K562 (cell line): ENCODE measurements at regions not wholly inside any gene's neighbourhood (a gene's known extent, or its start where the extent isn't known, plus 50 kb on each side); places are given as distances from the start of the nearest gene placed in this dataset.

Source experiments
- ATAC-seq: fragments of 200-7000 bp; cut with Tn5 transposase; 3 replicates; pipeline ENCODE4 v1.9.1; 2020; ENCODE audit warnings: moderate library complexity
- BruUV-seq: library from RNA; stranded (reverse); fragments of 400-500 nt; replicated peaks from 2 replicates; lab custom pipeline; 2021; lab: Mats Ljungman, UMichigan
- CTCF ChIA-PET: fragments of 300-600 bp; formaldehyde crosslinking; extraction: SDS; loops from one replicate; lab custom pipeline; 2021; ENCODE audit warnings: low intra/inter-chr PET ratio; lab: Yijun Ruan, JAX
- POLR2A ChIA-PET: fragments of 300-600, 350-650 bp; sonication (Branson Sonifier 250); formaldehyde crosslinking; extraction: SDS; loops from one replicate; lab custom pipeline; 2021; ENCODE audit warnings: antibody characterized with exemption, inconsistent platforms; lab: Yijun Ruan, JAX
- DNase-seq, 4 experiments: peaks; one replicate each; pipeline versions ENCODE4 v3.0.0 to v3.0.0-alpha.2; 2011 to 2018; ENCODE audit warnings: low spot score in 3 of 4, mixed read lengths in 3 of 4; ENCODE audit errors: extremely low read depth in 1 of 4
- FAIRE-seq: peaks from 2 replicates; lab custom pipeline; 2011; peaks lifted over from hg19 to GRCh38; lab: Jason Lieb, UNC
- H2AFZ ChIP-seq: 2 replicates; pipeline ENCODE4 v1.6.0; 2011; ENCODE audit warnings: low read depth, low read length, control low read depth, inconsistent platforms
- H3K27ac ChIP-seq: fragments of 200-600 bp; 3 replicates; pipeline ENCODE4 v1.8.0; 2011; ENCODE audit warnings: low read depth, mild to moderate bottlenecking, control low read depth, inconsistent platforms, low read length, moderate library complexity, mixed read lengths; ENCODE audit errors: extremely low read depth
- H3K27me3 ChIP-seq, 2 experiments: fragments of 300-600 bp in 1 of 2; 2 replicates in 1 of 2; 3 replicates in 1 of 2; pipeline versions ENCODE4 v1.6.0 to v1.8.0; 2011; ENCODE audit warnings: inconsistent platforms in 2 of 2, low read length in 2 of 2, mild to moderate bottlenecking in 1 of 2, mixed read lengths in 1 of 2, moderate library complexity in 1 of 2; ENCODE audit not compliant: control insufficient read depth in 2 of 2, insufficient read depth in 2 of 2
- H3K36me3 ChIP-seq: fragments of 300-600 bp; 3 replicates; pipeline ENCODE4 v1.8.0; 2011; ENCODE audit warnings: mild to moderate bottlenecking, low read length, inconsistent platforms; ENCODE audit not compliant: control insufficient read depth, insufficient read depth
- H3K4me1 ChIP-seq, 2 experiments: fragments of 200-600 bp in 1 of 2; replicated peaks in 1 of 2; 2 replicates in 1 of 2; 3 replicates in 1 of 2; pipeline versions ENCODE4 v1.5.1 to v1.8.0; 2011; ENCODE audit warnings: inconsistent platforms in 2 of 2, low read length in 2 of 2, mild to moderate bottlenecking in 1 of 2, mixed read lengths in 1 of 2, moderate library complexity in 1 of 2; ENCODE audit not compliant: control insufficient read depth in 2 of 2, insufficient read depth in 2 of 2
- H3K4me2 ChIP-seq: 2 replicates; pipeline ENCODE4 v1.6.1; 2011; ENCODE audit warnings: low read length, control low read depth, inconsistent platforms, mixed read lengths; ENCODE audit not compliant: insufficient read depth
- H3K4me3 ChIP-seq: fragments of 200-600 bp; sonication (generic), shearing (Covaris generic); 2 replicates; pipeline ENCODE4 v1.5.1; 2016; ENCODE audit warnings: control low read depth, inconsistent platforms
- H3K79me2 ChIP-seq: fragments of 200-600 bp; 3 replicates; pipeline ENCODE4 v1.8.0; 2011; ENCODE audit warnings: low read length, inconsistent platforms; ENCODE audit not compliant: control insufficient read depth, insufficient read depth
- H3K9ac ChIP-seq, 2 experiments: 2 replicates each; pipeline versions ENCODE4 v1.6.0 to v1.6.1; 2011; ENCODE audit warnings: low read depth in 2 of 2, low read length in 2 of 2, control low read depth in 1 of 2, inconsistent platforms in 1 of 2, mild to moderate bottlenecking in 1 of 2, mixed read lengths in 1 of 2; ENCODE audit not compliant: insufficient read depth in 1 of 2
- H3K9me1 ChIP-seq: one replicate; pipeline ENCODE4 v1.6.0; 2011; ENCODE audit warnings: inconsistent platforms, mild to moderate bottlenecking, low read length, moderate library complexity; ENCODE audit not compliant: control insufficient read depth, insufficient read depth
- H3K9me3 ChIP-seq: replicated peaks from 2 replicates; pipeline ENCODE4 v1.5.1; 2011; ENCODE audit warnings: low read depth, low read length, inconsistent platforms; ENCODE audit not compliant: control insufficient read depth, insufficient read depth
- H4K20me1 ChIP-seq: replicated peaks from 2 replicates; pipeline ENCODE4 v1.6.1; 2011; ENCODE audit warnings: low read length, inconsistent platforms, mixed read lengths; ENCODE audit not compliant: control insufficient read depth, insufficient read depth
- CHCHD3 ChIP-seq: fragments of 250-450 bp; sonication (Bioruptor Pico); IDR thresholded peaks from 2 replicates; pipeline ENCODE4 v2.1.2; 2022; ENCODE audit warnings: mild to moderate bottlenecking
- HDAC6 ChIP-seq: IDR thresholded peaks from 2 replicates; pipeline ENCODE4 v1.6.1; 2012; ENCODE audit warnings: low read depth, mild to moderate bottlenecking, control low read depth, inconsistent platforms, low read length, moderate library complexity
- MBD2 ChIP-seq: sonication (generic); IDR thresholded peaks from 2 replicates; pipeline ENCODE4 v1.6.1; 2016; ENCODE audit warnings: low read depth, borderline replicate concordance
- NCOA1 ChIP-seq: fragments of 450-650 bp; IDR thresholded peaks from 2 replicates; pipeline ENCODE4 v1.6.1; 2016; ENCODE audit warnings: low read depth
- RFX7 ChIP-seq: fragments of 250-450 bp; sonication (Bioruptor Pico); IDR thresholded peaks from 2 replicates; pipeline ENCODE4 v1.5.1; 2021; ENCODE audit warnings: mild to moderate bottlenecking
- SMAD1 ChIP-seq: fragments of 150-350 bp; IDR thresholded peaks from 2 replicates; pipeline ENCODE4 v1.6.1; 2014; ENCODE audit warnings: low read length, low read depth; ENCODE audit not compliant: partially characterized antibody
- SMARCA5 ChIP-seq: fragments of 450-650 bp; IDR thresholded peaks from 2 replicates; pipeline ENCODE4 v1.6.1; 2016
- SNAPC5 ChIP-seq: fragments of 250-450 bp; sonication (Bioruptor Pico); IDR thresholded peaks from 2 replicates; pipeline ENCODE4 v1.8.0; 2021; ENCODE audit warnings: moderate library complexity, mild to moderate bottlenecking, inconsistent platforms
- THRA ChIP-seq: fragments of 450-650 bp; IDR thresholded peaks from 2 replicates; pipeline ENCODE4 v1.6.1; 2017; ENCODE audit warnings: mild to moderate bottlenecking, moderate library complexity
- ZBTB34 ChIP-seq: fragments of 250-450 bp; sonication (Bioruptor Pico); IDR thresholded peaks from 2 replicates; pipeline ENCODE4 v1.8.0; 2021; ENCODE audit warnings: mild to moderate bottlenecking, moderate library complexity
- ZMIZ1 ChIP-seq, 2 experiments: fragments of 150-350 bp in 1 of 2; IDR thresholded peaks; 2 replicates each; pipeline ENCODE4 v1.6.1; 2012 to 2016; ENCODE audit warnings: low read depth in 2 of 2, low read length in 2 of 2, mild to moderate bottlenecking in 1 of 2, moderate library complexity in 1 of 2
- ZNF23 ChIP-seq: fragments of 250-450 bp; sonication (Bioruptor Pico); IDR thresholded peaks from 2 replicates; pipeline ENCODE4 v1.4.0; 2020; ENCODE audit warnings: mild to moderate bottlenecking
- WGBS: fragments of 100-300 bp; shearing (Covaris generic); methylation state at CpG from one replicate; pipeline ENCODE4 v1.1.6; 2016; ENCODE audit warnings: low coverage, mixed read lengths; ENCODE audit not compliant: insufficient coverage; ENCODE audit errors: missing lambda C conversion rate; 5-methylcytosine and 5-hydroxymethylcytosine counted together
- in situ Hi-C: fragments of 300-500 bp; cut with MboI; formaldehyde crosslinking; loops from 4 replicates; pipeline ENCODE4 v1.15.0; 2018; ENCODE audit warnings: inconsistent platforms, mixed read lengths
- intact Hi-C: fragments of 100-400 bp; cut with micrococcal nuclease; formaldehyde crosslinking; loops from 2 replicates; pipeline ENCODE4 v1.14.2; 2022
- TF ChIP-seq, protein P1 (sequence below): sonication (generic); formaldehyde crosslinking; IDR thresholded peaks from 2 replicates; pipeline ENCODE4 v1.8.1; 2023; ENCODE audit warnings: mild to moderate bottlenecking, missing genetic modification reagents

DNA sequence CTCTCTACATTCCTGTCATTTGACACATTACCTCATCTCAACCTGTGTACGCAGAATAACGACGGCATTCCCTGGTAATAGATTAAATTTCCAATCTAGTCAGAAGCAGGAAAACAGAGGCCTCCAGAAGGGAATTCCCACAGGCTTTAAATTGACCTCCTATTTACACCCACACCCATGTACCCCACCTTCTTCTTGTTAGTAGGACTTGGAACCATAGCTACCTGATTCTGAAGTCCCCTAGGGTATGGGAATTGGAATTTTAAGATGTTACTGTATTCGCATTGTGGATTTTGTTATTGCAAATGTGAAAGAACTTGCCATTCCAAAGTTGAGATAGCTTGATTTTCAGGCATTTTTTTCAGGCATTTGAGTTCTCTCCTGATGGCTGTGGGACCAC, 377.5 kb upstream of the DYNLRB2 start:
- DNase-seq (no peak), ATAC-seq (no peak), FAIRE-seq (no peak)
- Histone ChIP-seq H3K4me1 (no peaks in the 10 kb centered on the region), H3K4me2 (no peak overlapping the region), H4K20me1 (no peaks in the 10 kb centered on the region), H3K36me3 (no peaks in the 10 kb centered on the region), H3K9me3 (no peaks in the 10 kb centered on the region), H3K27me3 (peaks cover 2 to 7% of the 10 kb centered on the region in 2 experiments; a peak in 2 of 5 replicates), H3K9me1 (no peaks in the 10 kb centered on the region), H3K79me2 (no peaks in the 10 kb centered on the region), H2AFZ (no peak overlapping the region), H3K27ac (no peak overlapping the region), H3K9ac (no peak overlapping the region), H3K4me3 (no peak overlapping the region)
- ChIA-PET POLR2A (interaction anchor here (1.0 kb wide), 1 partner anchor 14 kb away, joined by 3 read pairs; no protein-coding TSS in a partner anchor), CTCF (no interaction called here)
- no TSS peak for BruUV-seq
- TF ChIP-seq SNAPC5 (CRISPR knock-in tag) (no peak), ZNF23 (CRISPR knock-in tag) (no peak), ZBTB34 (CRISPR knock-in tag) (no peak), THRA (no peak), NCOA1 (no peak), SMARCA5 (no peak), ZMIZ1 (IDR thresholded peaks at IDR 0.05; ENCODE audit: low read depth in 2 of 2, low read length in 2 of 2) (no peak), CHCHD3 (CRISPR knock-in tag) (no peak), RFX7 (no peak), SMAD1 (no peak), HDAC6 (no peak), MBD2 (no peak)
- TF ChIP-seq, protein P1, sequence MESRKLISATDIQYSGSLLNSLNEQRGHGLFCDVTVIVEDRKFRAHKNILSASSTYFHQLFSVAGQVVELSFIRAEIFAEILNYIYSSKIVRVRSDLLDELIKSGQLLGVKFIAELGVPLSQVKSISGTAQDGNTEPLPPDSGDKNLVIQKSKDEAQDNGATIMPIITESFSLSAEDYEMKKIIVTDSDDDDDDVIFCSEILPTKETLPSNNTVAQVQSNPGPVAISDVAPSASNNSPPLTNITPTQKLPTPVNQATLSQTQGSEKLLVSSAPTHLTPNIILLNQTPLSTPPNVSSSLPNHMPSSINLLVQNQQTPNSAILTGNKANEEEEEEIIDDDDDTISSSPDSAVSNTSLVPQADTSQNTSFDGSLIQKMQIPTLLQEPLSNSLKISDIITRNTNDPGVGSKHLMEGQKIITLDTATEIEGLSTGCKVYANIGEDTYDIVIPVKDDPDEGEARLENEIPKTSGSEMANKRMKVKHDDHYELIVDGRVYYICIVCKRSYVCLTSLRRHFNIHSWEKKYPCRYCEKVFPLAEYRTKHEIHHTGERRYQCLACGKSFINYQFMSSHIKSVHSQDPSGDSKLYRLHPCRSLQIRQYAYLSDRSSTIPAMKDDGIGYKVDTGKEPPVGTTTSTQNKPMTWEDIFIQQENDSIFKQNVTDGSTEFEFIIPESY (CRISPR knock-in tag) = no peak
- intact Hi-C loops = no loop called here
- in situ Hi-C loops = no loop called here
- 1% methylated on average over 4 of the region's 4 CpGs for WGBS
